ENCODE measurements at regions not wholly inside any gene's neighbourhood (a gene's known extent, or its start where the extent isn't known, plus 50 kb on each side); places are given as distances from the start of the nearest gene placed in this dataset.

DNA sequence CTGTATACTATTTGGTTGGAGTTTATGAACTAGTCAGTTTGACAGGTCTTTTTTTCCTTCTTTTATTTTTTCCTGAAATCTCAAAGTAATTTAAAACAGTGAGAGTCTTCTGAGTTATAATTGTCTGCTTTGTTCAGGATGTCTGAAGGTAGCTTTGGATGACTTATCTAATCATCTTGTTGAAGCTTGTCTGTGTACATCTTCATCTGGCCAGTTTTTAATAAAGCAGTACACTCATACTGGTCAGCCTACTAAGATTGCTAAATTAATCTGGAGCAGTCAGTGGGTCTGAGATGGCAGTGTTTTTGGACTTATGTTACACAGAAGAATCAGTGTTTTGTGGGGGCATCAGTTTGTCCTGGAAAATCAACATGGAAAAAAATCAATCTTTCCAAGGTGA, 482.4 kb downstream of the CDH10 start:
- TF ChIP-seq, protein P1, sequence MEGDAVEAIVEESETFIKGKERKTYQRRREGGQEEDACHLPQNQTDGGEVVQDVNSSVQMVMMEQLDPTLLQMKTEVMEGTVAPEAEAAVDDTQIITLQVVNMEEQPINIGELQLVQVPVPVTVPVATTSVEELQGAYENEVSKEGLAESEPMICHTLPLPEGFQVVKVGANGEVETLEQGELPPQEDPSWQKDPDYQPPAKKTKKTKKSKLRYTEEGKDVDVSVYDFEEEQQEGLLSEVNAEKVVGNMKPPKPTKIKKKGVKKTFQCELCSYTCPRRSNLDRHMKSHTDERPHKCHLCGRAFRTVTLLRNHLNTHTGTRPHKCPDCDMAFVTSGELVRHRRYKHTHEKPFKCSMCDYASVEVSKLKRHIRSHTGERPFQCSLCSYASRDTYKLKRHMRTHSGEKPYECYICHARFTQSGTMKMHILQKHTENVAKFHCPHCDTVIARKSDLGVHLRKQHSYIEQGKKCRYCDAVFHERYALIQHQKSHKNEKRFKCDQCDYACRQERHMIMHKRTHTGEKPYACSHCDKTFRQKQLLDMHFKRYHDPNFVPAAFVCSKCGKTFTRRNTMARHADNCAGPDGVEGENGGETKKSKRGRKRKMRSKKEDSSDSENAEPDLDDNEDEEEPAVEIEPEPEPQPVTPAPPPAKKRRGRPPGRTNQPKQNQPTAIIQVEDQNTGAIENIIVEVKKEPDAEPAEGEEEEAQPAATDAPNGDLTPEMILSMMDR (conservative IDR thresholded peaks at IDR 0.05 in 1 of 2, IDR thresholded peaks at IDR 0.05 in 1 of 2; ENCODE audit: low read depth in 1 of 2, low read length in 2 of 2): no peak
- no peak for TF ChIP-seq EZH2 (IDR thresholded peaks at IDR 0.05; ENCODE audit: low read length, missing control alignments)

Data from fibroblast of lung (primary cell).